ENCODE measurements at regions not wholly inside any gene's neighbourhood (a gene's known extent, or its start where the extent isn't known, plus 50 kb on each side); places are given as distances from the start of the nearest gene placed in this dataset.

- DNase-seq, result no peak
These were observed 105.7 kb upstream of the IGFBP3 start for GRCh38 chr7:46026741-46027140.

GRCh38 chr7:46024263-46024916 is 103.3 kb upstream of the IGFBP3 start:
- no peak for DNase-seq

GRCh38 chr7:46022397-46022796 is 101.3 kb upstream of the IGFBP3 start:
- DNase-seq, result no peak

- DNase-seq, result no peak
These were observed 94.2 kb upstream of the IGFBP3 start for GRCh38 chr7:46015107-46015868.

- DNase-seq, result no peak
These were observed 90.4 kb upstream of the IGFBP3 start for GRCh38 chr7:46011501-46011900.

- no peak for DNase-seq
These were observed 90.0 kb upstream of the IGFBP3 start for GRCh38 chr7:46011059-46011458.

- no peak for DNase-seq
These were observed 88.1 kb upstream of the IGFBP3 start for GRCh38 chr7:46009211-46009610.

GRCh38 chr7:46007990-46008643 is 87.0 kb upstream of the IGFBP3 start:
- no peak for DNase-seq

- no peak for DNase-seq
These were observed 86.1 kb upstream of the IGFBP3 start for GRCh38 chr7:46007194-46007593.

- DNase-seq, result no peak
These were observed 85.7 kb upstream of the IGFBP3 start for GRCh38 chr7:46006723-46007122.

GRCh38 chr7:46006212-46006611 is 85.1 kb upstream of the IGFBP3 start:
- no peak for DNase-seq

- DNase-seq, result no peak
These were observed 83.9 kb upstream of the IGFBP3 start for GRCh38 chr7:46004965-46005364.

- no peak for DNase-seq
These were observed 83.1 kb upstream of the IGFBP3 start for GRCh38 chr7:46003896-46004875.

GRCh38 chr7:46003161-46003560 is 82.1 kb upstream of the IGFBP3 start:
- no peak for DNase-seq

- no peak for DNase-seq
These were observed 79.4 kb upstream of the IGFBP3 start for GRCh38 chr7:46000513-46000912.

- no peak for DNase-seq
These were observed 78.5 kb upstream of the IGFBP3 start for GRCh38 chr7:45999541-45999940.

- DNase-seq, result no peak
These were observed 77.4 kb upstream of the IGFBP3 start for GRCh38 chr7:45998506-45998905.

GRCh38 chr7:45993621-45994020 is 72.5 kb upstream of the IGFBP3 start:
- no peak for DNase-seq

GRCh38 chr7:45992826-45993225 is 71.8 kb upstream of the IGFBP3 start:
- DNase-seq, result no peak

- DNase-seq, result no peak
These were observed 69.2 kb upstream of the IGFBP3 start for GRCh38 chr7:45990276-45990675.

- no peak for DNase-seq
These were observed 67.5 kb upstream of the IGFBP3 start for GRCh38 chr7:45988405-45989057.

GRCh38 chr7:45987521-45988290 is 66.6 kb upstream of the IGFBP3 start:
- no peak for DNase-seq

Data from GF-D8 (cell line).